RPMI8226 (cell line): ENCODE measurements at regions not wholly inside any gene's neighbourhood (a gene's known extent, or its start where the extent isn't known, plus 50 kb on each side); places are given as distances from the start of the nearest gene placed in this dataset.
"Not testable (repeated sequence)": the region's sequence is repeated elsewhere in the genome, so short reads cannot be mapped to it uniquely, and the experiment has no call there.

Experiments
- DNase-seq: peaks from one replicate; pipeline ENCODE4 v3.0.0-alpha.2; 2015

- no peak for DNase-seq
These were observed 301.4 kb upstream of the CNTNAP5 start for GRCh38 chr2:123723706-123724105.

- DNase-seq, result no peak
These were observed 292.5 kb upstream of the CNTNAP5 start for GRCh38 chr2:123732563-123732962.

DNA sequence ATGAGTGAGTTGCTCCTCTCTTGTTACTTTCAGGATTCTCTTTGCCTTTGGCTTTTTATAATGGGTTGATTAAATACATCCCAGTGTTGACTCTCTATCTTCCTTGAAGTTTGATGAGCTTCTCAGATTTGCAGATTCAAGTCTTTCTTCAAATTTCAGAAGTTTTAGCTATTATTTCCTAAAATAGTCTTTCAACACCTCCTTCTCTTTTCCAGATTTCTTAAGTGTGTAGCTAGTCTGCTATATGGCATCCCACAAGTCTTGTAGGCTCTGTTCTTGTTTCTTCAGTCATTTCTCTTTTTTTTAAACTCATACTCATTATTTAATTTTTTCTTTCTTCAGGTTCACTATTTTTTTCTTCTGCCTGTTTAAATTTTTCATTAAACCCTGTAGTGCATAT lies 287.7 kb upstream of the CNTNAP5 start:
- no peak for DNase-seq

GRCh38 chr2:123738643-123739042 lies 286.4 kb upstream of the CNTNAP5 start:
- no peak for DNase-seq

DNA sequence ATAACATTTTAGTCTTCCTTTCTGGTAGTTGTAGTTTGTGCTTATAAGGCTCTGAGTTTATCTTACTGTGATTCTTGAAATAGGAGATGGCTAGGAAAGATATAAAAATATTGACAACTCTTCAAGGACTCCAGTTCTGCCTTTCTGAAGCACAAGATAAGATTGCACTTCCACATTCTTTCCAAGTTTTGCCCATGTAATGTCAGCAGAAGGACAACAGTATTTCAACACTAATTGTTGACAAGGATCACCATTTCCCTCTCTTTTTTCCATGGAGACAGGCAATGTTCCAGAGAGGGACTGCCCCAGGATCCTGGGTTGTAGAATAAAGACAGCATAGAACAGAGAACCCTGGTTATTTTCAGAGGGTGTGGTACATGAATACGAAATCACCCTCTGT lies 279.1 kb upstream of the CNTNAP5 start:
- no peak for DNase-seq

DNA sequence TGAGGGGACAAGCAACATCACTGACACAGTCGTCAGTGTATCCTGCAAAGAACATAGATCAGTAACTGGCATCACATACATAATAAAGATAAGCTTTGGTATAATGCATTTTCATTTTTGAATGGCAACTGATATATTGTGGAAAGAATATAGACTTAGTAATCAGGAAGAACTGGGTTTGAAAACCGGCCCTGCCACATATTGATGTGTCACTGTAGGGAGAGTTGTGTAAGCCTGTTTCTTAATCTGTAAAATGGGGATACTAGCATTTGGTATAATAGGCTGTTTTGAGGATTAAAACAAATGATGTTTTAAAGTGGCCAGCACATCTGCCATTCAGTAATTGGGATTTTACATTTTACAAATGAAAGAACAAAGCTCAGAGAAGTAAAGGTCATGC lies 277.8 kb upstream of the CNTNAP5 start:
- DNase-seq, result no peak

DNA sequence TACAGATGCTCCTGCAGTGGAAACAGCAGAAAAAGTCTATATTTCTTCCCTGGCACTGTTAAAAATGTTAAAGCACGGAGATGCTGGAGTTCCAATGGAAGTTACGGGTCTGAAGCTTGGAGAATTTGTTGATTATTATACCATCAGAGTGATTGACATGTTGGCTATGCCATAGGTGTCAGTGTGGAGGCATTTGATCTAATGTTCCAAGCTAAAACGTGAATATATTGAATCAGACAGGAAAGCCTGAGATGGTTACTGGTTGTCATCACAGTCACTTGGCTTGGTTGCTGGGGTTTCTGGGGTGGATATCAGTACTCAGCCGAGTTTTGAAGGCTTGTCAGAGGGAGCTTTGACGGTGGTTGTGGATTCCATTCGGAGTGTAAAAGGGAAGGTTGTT lies 262.9 kb upstream of the CNTNAP5 start:
- DNase-seq, result no peak

DNA sequence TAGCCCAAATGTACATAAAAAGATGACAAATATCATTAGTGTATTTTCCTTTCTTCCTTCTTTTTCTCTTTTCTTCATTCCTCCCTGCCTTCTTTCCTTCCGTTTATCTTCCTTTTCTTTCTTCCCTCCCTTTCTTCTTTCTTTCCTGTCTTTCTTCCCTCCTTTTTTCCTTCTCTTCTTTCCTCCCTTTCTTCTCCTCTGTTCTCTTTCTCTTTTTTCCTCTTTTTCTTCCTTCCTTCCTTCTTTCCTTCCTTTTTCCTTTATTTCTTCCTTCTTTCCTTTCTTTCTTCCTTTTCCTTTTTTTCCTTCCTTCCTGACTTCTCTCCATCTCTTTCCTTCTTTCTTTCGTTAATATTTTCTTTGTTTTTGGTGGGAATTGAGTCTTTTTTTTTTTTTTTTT lies 256.9 kb upstream of the CNTNAP5 start:
- DNase-seq, result no peak

DNA sequence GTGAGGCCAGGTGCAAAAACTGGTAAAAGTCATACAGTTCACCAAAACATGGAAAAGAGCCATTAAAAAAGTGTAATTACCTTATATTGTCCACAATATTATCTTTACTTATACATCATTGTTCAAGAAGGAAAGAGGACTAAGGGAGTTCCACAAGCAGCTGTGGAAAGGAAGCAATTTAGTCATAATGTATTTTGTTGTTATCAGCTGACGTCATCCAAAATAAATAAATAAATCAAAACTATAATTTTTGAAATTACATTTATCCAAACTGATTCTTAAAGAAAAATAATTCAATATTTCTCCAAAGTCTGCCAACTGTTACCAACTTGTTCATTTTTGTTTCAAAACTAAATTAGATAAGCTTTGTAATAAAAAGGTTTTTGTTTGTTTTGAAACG lies 256.1 kb upstream of the CNTNAP5 start:
- DNase-seq, result no peak

GRCh38 chr2:123770996-123771720 lies 253.9 kb upstream of the CNTNAP5 start:
- no peak for DNase-seq

GRCh38 chr2:123771928-123772632 lies 253.0 kb upstream of the CNTNAP5 start:
- DNase-seq, result no peak

DNA sequence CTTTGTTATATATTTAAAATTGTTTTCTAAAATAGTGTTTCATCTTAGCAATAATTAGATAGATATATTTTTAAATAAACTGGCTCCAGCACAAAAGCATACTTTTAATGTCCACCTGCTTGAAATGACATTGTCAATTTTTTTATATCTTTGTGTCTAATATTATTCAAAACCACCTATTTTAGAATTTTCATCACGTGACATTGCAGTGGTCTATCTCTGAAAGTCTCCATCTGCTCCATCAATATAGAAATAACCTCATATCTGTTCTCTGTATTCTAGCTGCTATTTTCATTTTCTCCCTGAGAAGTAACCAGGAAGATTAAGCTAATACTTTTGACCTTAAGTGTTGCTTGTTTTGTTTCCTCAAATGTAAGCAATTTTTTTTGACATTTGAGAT lies 248.0 kb upstream of the CNTNAP5 start:
- DNase-seq, result no peak

- no peak for DNase-seq
These were observed 241.9 kb upstream of the CNTNAP5 start for GRCh38 chr2:123783164-123783563.

DNA sequence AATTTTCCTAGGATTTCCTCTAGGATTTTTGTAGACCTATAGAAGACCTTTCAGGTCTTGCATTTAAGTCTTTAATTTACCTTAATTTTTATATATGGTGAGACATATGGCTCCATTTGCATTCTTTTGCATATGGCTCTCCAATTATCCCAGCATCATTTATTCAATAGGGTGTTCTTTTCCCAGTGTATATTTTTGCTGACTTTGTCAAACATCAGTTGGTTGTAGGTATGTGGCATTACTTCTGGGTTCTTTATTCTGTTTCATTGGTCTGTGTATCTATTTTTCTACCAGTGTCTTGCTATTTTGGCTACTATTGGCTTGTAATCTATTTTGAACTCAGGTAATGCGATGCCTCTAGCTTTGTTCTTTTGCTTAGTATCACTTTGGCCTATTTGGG lies 239.8 kb upstream of the CNTNAP5 start:
- no peak for DNase-seq

- no peak for DNase-seq
These were observed 233.9 kb upstream of the CNTNAP5 start for GRCh38 chr2:123791207-123791606.

DNA sequence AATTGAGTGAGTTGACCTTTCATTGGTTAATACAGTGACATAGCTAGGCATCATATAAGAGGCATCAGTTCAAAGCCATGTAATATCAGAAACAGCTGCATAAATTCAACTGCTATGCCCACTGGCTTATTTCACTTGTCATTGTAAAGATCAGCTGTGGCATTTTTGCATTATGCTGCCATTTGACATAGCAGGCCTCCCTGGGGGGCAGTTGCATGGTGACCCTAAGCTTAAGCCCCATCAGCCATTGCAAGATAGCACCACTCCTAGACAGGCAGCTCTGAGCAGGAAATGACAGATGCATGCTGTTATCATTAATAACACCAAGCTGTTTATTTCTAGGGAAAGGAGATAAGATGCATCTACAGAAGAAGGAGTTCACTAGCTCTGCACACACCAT lies 233.4 kb upstream of the CNTNAP5 start:
- no peak for DNase-seq

DNA sequence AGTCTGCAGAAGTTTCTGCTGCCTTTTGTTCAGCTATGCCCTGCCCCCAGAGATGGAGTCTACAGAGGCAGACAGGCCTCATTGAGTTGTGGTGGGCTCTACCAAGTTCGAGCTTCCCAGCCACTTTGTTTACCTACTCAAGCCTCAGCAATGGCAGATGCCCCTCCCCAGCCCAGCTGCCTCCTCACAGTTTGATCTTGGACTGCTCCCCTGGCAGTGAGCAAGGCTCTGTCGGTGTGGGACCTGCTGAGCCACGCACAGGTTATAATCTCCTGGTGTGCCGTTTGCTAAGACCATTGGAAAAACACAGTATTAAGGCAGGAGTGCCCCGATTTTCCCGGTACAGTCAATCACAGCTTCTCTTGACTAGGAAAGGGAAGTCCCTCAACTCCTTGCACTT lies 221.0 kb upstream of the CNTNAP5 start:
- not testable (repeated sequence) for DNase-seq

- DNase-seq, result not testable (repeated sequence)
These were observed 219.3 kb upstream of the CNTNAP5 start for GRCh38 chr2:123805746-123806145.

- DNase-seq, result no peak
These were observed 216.8 kb upstream of the CNTNAP5 start for GRCh38 chr2:123808243-123808642.

DNA sequence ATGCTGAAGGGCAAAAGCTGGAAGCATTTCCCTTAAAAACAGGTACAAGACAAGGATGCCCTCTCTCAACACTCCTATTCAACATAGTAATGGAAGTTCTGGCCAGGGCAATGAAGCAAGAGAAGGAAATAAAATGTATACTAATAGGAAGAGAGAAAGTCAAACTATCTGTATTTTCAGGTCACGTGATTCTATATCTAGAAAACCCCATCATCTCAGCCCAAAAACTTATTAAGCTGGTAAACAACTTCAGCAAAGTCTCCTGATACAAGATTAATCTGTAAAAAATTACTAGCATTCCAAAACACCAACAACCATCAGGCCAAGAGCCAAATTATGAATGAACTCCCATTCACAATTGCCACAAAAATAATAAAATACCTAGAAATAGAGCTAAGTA lies 213.2 kb upstream of the CNTNAP5 start:
- no peak for DNase-seq

DNA sequence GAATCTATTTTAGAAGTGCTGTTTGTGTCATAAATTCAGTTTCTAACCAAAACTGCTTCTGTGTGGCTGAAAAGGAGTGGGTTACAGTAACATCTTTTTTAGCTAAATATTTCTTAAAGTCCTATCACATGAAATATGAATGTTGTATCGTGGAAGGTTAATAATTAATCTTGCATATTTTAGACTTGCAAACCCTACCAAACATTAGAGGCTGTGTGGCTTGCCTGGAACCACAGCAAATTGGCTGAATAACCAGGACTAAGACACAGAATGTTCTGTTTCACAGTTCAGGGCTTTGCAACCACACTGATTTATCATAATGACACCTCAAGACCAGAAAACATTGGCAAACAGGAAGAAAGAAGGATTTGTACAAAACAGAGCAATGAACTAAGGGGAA lies 208.9 kb upstream of the CNTNAP5 start:
- DNase-seq, result no peak

GRCh38 chr2:123816928-123817327 lies 208.2 kb upstream of the CNTNAP5 start:
- no peak for DNase-seq

- no peak for DNase-seq
These were observed 198.3 kb upstream of the CNTNAP5 start for GRCh38 chr2:123826729-123827271.

DNA sequence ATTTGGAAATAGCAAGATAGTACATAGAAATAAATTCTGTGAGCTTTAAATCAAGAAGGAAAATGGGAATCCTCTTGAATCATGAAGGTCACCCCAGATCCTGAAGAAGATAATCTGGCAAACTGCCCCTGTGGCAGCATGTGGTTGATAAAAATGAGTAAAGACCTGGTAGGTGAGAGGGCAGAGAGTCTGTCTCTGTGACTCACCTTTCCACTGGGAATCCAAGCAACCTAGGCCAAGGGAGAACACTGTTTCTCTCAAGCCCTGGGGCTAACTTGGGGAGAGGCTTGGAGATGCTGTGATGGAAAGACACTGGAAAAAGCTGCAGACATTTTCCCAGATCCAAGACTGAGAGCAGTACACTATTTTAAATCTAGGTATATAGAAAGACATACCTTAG lies 185.8 kb upstream of the CNTNAP5 start:
- DNase-seq, result no peak

DNA sequence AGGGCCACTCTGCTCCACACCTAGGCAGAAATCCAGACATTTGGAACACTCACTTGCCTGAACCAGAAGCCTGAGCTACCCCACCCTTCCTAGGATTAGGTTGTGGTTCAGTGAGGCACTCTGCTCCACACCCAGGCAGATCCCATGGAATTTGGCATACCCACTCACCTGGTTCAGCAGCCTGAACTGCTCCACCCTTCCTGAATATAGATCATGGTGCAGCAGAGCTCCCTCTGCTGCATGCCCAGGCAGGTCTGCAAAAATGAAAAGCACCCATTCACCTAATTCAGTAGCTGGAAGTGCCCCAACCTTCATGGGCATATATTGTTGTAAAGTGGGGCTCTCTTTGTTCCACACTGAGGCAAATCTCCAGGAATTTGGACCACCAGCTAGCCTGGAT lies 185.1 kb upstream of the CNTNAP5 start:
- no peak for DNase-seq
